AG04450 (cell line): ENCODE measurements at regions not wholly inside any gene's neighbourhood (a gene's known extent, or its start where the extent isn't known, plus 50 kb on each side); places are given as distances from the start of the nearest gene placed in this dataset.
"Not testable (repeated sequence)": the region's sequence is repeated elsewhere in the genome, so short reads cannot be mapped to it uniquely, and the experiment has no call there.

Source experiments
- CTCF ChIA-PET: fragments of 300-600, 350-600 bp; formaldehyde crosslinking; extraction: SDS; loops from one replicate; lab custom pipeline; 2022; ENCODE audit warnings: antibody characterized with exemption, inconsistent platforms; lab: Charles Lee
- POLR2A ChIA-PET: fragments of 350-600 bp; formaldehyde crosslinking; extraction: SDS; loops from one replicate; lab custom pipeline; 2021; ENCODE audit warnings: antibody characterized with exemption, inconsistent platforms; lab: Yijun Ruan, JAX
- DNase-seq: peaks from one replicate; pipeline ENCODE4 v3.0.0-alpha.2; 2011; ENCODE audit warnings: low read depth, low spot score
- H3K27ac ChIP-seq: one replicate; pipeline ENCODE4 v1.5.1; 2012; ENCODE audit warnings: low read depth, low read length, control low read depth
- H3K27me3 ChIP-seq: one replicate; pipeline ENCODE4 v1.6.0; 2012; ENCODE audit warnings: low read length; ENCODE audit not compliant: control insufficient read depth, insufficient read depth
- H3K4me3 ChIP-seq: 2 replicates; pipeline ENCODE4 v1.5.1; 2011; ENCODE audit warnings: mild to moderate bottlenecking, low read depth, low read length, control low read depth
- H3K9me3 ChIP-seq: 2 replicates; pipeline ENCODE4 v1.5.1; 2012; ENCODE audit warnings: low read length; ENCODE audit not compliant: control insufficient read depth, insufficient read depth
- TF ChIP-seq, protein P1 (sequence below): IDR thresholded peaks from 2 replicates; pipeline ENCODE4 v1.5.1; 2011; ENCODE audit warnings: low read depth, low read length, control low read depth, inconsistent platforms

DNA sequence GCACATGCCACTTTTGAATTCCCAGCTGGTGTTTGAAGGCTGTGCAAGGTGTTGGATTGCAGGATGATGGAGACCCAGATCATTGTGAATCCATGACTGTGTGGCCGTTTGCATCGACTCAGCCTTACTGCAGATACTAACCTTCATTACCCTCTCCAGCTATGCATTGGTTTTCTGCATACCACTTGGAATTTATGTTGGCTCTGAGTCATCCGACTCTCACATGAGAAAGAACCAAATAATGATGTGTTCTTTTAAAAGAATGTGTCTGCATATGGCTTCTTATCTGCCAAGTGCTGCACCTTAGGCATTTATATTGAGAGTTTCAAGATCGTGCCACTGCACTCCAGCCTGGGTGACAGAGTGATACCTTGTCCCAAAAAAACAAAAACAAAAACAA lies 106.7 kb upstream of the PRKX start:
- TF ChIP-seq, protein P1, sequence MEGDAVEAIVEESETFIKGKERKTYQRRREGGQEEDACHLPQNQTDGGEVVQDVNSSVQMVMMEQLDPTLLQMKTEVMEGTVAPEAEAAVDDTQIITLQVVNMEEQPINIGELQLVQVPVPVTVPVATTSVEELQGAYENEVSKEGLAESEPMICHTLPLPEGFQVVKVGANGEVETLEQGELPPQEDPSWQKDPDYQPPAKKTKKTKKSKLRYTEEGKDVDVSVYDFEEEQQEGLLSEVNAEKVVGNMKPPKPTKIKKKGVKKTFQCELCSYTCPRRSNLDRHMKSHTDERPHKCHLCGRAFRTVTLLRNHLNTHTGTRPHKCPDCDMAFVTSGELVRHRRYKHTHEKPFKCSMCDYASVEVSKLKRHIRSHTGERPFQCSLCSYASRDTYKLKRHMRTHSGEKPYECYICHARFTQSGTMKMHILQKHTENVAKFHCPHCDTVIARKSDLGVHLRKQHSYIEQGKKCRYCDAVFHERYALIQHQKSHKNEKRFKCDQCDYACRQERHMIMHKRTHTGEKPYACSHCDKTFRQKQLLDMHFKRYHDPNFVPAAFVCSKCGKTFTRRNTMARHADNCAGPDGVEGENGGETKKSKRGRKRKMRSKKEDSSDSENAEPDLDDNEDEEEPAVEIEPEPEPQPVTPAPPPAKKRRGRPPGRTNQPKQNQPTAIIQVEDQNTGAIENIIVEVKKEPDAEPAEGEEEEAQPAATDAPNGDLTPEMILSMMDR, result no peak
- H3K27ac ChIP-seq, result peak overlapping the region; percentile 61
- peak; percentile 51 for DNase-seq
- ChIA-PET CTCF (no interaction called here), POLR2A (no interaction called here)
- H3K9me3 ChIP-seq, result no peaks in the 10 kb centered on the region
- H3K27me3 ChIP-seq, result no peaks in the 10 kb centered on the region
- no peak overlapping the region for H3K4me3 ChIP-seq

DNA sequence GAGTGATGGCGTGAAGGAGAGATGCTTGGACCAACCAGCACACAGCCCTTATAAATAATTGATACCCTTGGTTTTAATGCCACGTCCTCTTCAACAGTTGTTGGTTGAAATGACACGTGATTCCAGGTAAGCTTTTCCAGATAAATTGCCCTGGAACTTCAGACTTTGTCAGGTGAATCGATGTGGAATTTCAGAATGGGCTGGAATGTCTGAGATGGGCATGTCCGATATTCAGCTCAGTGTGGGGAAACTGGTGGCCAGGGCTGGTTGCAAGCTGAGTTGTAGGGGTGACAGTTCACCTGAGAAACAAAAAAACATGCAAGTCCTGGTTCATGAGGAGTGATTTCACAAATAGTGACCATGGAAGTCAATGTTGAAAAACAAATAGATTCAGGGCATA lies 104.0 kb upstream of the PRKX start:
- H3K4me3 ChIP-seq, CTCF ChIA-PET, H3K27ac ChIP-seq, DNase-seq, POLR2A ChIA-PET, H3K27me3 ChIP-seq, H3K9me3 ChIP-seq: not testable (repeated sequence)

DNA sequence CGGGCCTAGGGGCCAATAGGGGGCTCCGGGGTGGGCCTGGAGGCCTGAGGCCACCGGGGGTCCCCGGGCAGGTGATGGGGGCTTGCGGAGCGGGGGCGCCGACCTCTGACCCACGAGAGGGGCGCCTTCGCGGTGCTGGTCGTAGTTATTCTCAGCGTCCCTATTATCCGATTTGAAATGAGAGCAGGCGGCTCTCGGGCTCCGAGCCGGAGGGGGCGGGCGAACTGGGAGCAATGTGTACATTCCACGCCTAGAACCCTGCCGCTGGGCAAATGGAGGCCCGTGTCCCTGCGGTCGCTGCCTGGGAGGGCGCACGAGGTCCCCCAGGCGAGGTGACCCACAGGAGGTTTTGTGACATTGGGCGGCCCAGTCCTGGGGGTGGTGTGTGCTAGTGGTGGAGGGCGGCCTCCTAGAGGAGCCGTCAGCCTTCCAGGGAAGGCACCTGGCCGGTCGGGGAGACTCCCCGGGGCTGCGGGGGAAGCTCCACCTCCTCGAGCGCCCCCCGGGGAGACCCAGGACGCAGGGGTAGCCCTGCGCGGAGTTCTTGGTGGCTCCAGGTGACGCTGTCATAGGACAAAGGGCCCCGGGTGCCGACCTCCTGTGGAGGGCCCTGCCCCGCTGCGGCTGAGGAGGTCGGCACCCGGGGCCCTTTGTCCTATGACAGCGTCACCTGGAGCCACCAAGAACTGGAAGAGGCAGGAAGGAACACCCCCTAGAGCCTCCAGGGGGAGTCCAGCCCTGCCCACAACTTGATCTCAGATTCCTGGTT lies 102.6 kb upstream of the PRKX start:
- no peaks in the 10 kb centered on the region for H3K27me3 ChIP-seq
- CTCF ChIA-PET, result no interaction called here
- peak overlapping the region; percentile 39 for H3K27ac ChIP-seq
- POLR2A ChIA-PET, result no interaction called here
- H3K4me3 ChIP-seq, result peak overlapping the region; percentile 53
- no peak for DNase-seq
- TF ChIP-seq, protein P1, result no peak
- H3K9me3 ChIP-seq, result no peaks in the 10 kb centered on the region

DNA sequence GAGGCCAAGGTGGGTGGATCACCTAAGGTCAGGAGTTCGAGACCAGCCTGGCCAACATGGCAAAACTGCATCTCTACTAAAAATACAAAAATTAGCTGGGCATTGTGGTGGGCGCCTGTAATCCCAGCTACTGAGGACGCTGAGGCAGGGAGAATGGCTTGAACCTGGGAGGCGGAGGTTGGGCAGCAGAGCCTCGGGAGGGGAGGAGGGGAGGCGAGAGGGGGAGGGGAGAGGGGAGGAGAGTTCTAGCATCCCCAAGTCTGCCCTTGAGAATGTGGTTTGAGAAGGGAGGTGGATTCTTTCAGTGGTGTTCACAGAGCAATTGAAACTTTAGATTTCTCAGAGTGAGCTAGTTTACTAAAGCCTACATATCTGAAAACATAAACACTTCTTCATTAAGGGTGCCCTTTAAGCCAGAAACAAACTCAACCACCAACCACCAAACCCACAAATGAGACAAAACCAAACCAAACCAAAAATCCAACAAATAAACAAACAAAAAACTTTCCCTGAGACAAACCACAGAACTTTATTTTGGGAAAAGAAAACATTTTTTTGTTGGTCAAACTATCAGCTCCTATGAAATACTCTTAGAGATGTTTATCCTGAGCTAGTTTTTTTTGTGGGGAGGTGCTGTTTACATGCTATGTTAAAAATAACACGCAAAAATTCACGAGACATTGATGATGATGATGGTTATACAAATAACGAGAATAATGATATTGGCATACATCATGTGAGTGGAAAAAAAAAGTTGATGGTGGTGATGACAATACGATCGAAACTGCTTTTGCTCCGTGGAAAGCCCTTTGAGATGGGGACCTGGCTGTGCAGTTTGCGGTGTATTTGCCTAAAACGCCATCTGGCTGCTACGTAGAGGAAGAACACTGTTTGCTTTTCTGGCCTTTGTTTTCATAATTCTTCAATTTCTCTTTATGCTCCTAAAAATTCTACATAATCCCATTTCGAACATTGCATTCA lies 98.2 kb upstream of the PRKX start:
- peaks cover 4% of the 10 kb centered on the region for H3K27me3 ChIP-seq
- ChIA-PET POLR2A (no interaction called here), CTCF (interaction anchor here (0.7 to 1.5 kb wide), 5 partner anchors 10 to 173 kb away, joined by 3 to 28 read pairs (median 4); no protein-coding TSS in a partner anchor)
- H3K27ac ChIP-seq, result no peak overlapping the region
- H3K4me3 ChIP-seq, result no peak overlapping the region
- DNase-seq, result no peak
- no peaks in the 10 kb centered on the region for H3K9me3 ChIP-seq
- TF ChIP-seq, protein P1, result peak; percentile 61

DNA sequence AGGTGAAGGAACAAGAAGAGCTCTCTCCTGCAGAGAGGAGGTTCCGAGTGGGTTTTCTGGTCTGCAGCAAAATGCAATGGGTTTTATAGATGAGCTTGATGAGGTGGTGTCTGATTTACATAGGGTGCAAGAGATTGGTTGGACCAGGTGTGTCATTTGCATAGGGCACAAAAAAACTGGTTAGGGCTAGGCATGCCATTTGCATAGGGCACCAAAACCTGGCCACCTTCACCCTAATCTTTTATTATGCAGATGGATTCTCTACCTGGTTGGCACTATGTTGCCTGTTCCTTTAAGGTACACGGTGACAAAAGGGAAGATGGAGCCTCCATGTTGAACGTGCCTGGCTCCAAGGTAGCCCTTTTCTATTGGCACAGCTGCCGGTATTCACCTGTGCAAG lies 94.5 kb upstream of the PRKX start:
- TF ChIP-seq, protein P1, result no peak
- Histone ChIP-seq H3K9me3 (no peaks in the 10 kb centered on the region), H3K27ac (no peak overlapping the region), H3K4me3 (no peak overlapping the region), H3K27me3 (peaks cover 4% of the 10 kb centered on the region)
- no peak for DNase-seq
- CTCF ChIA-PET, result no interaction called here
- POLR2A ChIA-PET, result no interaction called here
